ENCODE measurements at regions not wholly inside any gene's neighbourhood (a gene's known extent, or its start where the extent isn't known, plus 50 kb on each side); places are given as distances from the start of the nearest gene placed in this dataset.
A peak's percentile ranks its signal among the peaks of the same experiment; 100 is the strongest.

DNA sequence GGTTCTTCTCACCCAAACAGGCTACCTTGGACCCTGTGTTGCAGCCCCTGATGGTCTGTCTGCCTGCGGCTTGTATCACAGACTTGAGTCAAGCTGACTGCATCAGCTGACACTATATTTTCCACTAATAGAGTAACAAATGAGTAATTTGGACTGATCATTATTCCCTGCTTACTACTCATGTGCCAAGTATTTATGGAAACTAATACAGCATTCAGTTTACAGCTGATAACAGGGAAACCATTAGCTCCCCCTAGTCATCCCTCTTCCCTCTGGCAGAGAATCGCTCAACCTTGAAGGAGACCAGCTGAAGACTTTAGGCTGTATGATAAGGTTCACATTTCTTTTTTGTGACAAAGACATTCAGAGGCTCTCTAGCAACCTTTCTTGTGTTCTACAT is 116.6 kb upstream of the SYT6 start:
- no peak for ATAC-seq
- peaks cover 2% of the 10 kb centered on the region for H3K4me1 Mint-ChIP-seq (ENCODE audit: low read depth)

DNA sequence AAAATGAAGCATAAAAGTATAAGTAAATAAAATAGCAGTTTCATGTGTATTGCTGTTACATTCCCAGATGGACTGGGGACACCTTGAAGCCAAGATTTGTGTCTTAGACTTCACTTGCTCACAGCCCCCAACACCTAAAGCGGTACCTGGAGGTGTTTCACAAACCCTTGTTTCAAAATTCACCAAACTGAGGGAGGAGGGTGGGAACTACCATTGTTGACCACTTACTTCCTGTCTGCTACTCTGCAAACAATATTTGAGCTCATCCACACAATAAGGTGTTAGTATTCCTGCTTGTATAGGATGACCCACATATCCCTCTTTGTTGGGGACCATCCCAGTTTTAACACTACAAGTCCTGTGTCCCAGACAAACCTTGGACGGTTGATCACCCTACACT is 115.9 kb upstream of the SYT6 start:
- Mint-ChIP-seq H3K9me3 (no peaks in the 10 kb centered on the region), H3K4me1 (ENCODE audit: low read depth) (peaks cover 2% of the 10 kb centered on the region), H3K36me3 (ENCODE audit: insufficient read depth) (no peaks in the 10 kb centered on the region), H3K27me3 (ENCODE audit: low read depth) (peaks cover 14% of the 10 kb centered on the region), H3K4me3 (no peak overlapping the region)
- DNase-seq = no peak
- ATAC-seq = no peak

More for the DNA sequence above, 116.6 kb upstream of the SYT6 start:
- Mint-ChIP-seq H3K36me3 (ENCODE audit: insufficient read depth) (no peaks in the 10 kb centered on the region), H3K27me3 (ENCODE audit: low read depth) (peaks cover 14% of the 10 kb centered on the region), H3K9me3 (no peaks in the 10 kb centered on the region), H3K4me3 (no peak overlapping the region)
- no peak for DNase-seq

- no peak for DNase-seq
- Mint-ChIP-seq H3K4me1 (ENCODE audit: low read depth) (no peaks in the 10 kb centered on the region), H3K9me3 (no peaks in the 10 kb centered on the region), H3K36me3 (ENCODE audit: insufficient read depth) (no peaks in the 10 kb centered on the region), H3K4me3 (no peak overlapping the region), H3K27me3 (ENCODE audit: low read depth) (peaks cover 10% of the 10 kb centered on the region)
- ATAC-seq = peak; percentile 37 to 66
Measured at GRCh38 chr1:114263343-114263742, 109.7 kb upstream of the SYT6 start.

DNA sequence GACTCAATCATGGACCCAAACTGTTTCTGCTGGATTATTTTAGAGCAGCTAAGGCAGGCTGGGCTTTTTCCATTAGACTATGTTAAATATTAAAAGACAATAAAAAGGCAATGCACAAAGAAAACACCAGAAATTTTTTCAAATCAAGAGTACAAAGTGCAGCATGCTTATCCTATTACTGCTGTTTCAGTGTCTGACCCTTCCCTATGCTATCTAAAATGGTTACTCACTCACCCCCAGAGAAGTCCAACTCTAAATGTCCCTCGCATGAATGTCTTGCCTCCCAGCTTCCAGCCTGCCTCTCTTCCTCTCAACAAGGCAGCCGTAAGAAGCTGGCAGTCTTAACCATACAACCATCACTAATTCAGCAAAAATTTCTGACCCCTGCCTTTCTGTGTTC is 108.7 kb upstream of the SYT6 start:
- H3K4me3 Mint-ChIP-seq = no peak overlapping the region
- no peak for ATAC-seq

DNA sequence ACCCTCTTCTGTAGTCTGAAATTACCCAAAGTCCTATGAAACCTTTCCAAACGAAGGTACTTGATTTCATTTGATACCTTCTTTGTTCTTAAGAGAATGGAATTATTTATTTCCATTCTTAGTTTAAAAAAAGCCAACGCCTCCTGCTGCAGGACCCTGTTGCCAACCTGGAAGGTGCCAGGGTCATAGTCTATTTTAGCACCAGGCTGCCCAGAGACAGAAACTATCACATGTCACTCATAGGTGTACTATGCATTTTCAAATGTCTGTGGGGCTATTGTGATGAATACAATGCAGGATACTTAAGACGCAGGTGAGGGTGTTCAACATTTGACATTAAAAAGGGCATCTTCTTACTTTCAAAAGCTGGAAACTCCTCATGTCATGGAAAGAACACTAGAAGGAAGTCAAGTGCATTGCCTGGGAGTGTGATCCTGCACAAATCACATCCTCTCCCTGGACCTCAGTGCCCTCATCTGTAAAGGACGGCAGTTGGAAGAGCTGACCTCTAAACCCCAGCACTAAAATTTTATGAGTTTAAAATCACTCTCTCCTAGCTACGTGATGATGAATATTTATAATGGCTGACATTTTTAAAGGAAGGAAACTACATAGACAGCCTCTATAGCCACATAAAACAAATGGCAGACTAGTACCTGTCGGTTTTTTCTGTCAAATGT is 107.3 kb upstream of the SYT6 start:
- Mint-ChIP-seq H3K9me3 (no peaks in the 10 kb centered on the region), H3K36me3 (ENCODE audit: insufficient read depth) (no peaks in the 10 kb centered on the region), H3K4me1 (ENCODE audit: low read depth) (no peaks in the 10 kb centered on the region), H3K4me3 (no peak overlapping the region), H3K27me3 (ENCODE audit: low read depth) (peaks cover 2% of the 10 kb centered on the region)
- ATAC-seq = no peak
- no peak for DNase-seq

More for the DNA sequence above, 108.7 kb upstream of the SYT6 start:
- H3K9me3 Mint-ChIP-seq = no peaks in the 10 kb centered on the region
- H3K27me3 Mint-ChIP-seq (ENCODE audit: low read depth) = peaks cover 10% of the 10 kb centered on the region
- no peak for DNase-seq
- no peaks in the 10 kb centered on the region for H3K36me3 Mint-ChIP-seq (ENCODE audit: insufficient read depth)
- no peaks in the 10 kb centered on the region for H3K4me1 Mint-ChIP-seq (ENCODE audit: low read depth)

- Mint-ChIP-seq H3K4me1 (ENCODE audit: low read depth) (no peaks in the 10 kb centered on the region), H3K36me3 (ENCODE audit: insufficient read depth) (no peaks in the 10 kb centered on the region), H3K27me3 (ENCODE audit: low read depth) (no peaks in the 10 kb centered on the region), H3K9me3 (peaks cover under 1% of the 10 kb centered on the region), H3K4me3 (no peak overlapping the region)
- no peak for ATAC-seq
- no peak for DNase-seq
Measured at GRCh38 chr1:114259511-114260160, 106.0 kb upstream of the SYT6 start.

DNA sequence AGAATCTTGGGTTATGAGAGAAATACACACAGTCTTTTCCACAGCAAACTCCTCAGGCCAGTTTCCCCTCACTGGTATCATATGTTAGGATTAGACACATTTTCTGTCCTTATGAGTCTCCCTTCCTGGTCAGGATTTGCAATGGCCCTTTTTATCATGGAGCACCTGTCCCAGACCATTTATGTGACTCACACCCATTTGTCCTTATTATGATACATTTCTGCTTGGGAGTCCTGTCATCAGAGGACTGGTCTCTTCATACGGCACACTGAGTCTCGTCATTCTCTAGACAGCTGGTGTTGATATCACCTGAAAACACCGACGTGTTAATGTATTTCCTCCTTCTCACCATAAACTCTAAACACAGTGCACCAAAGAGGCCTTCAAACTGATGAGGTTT is 105.0 kb upstream of the SYT6 start:
- no peaks in the 10 kb centered on the region for H3K4me1 Mint-ChIP-seq (ENCODE audit: low read depth)
- H3K36me3 Mint-ChIP-seq (ENCODE audit: insufficient read depth) = no peaks in the 10 kb centered on the region
- peaks cover 6% of the 10 kb centered on the region for H3K9me3 Mint-ChIP-seq
- DNase-seq (no peak), ATAC-seq (no peak)
- no peaks in the 10 kb centered on the region for H3K27me3 Mint-ChIP-seq (ENCODE audit: low read depth)
- no peak overlapping the region for H3K4me3 Mint-ChIP-seq

DNA sequence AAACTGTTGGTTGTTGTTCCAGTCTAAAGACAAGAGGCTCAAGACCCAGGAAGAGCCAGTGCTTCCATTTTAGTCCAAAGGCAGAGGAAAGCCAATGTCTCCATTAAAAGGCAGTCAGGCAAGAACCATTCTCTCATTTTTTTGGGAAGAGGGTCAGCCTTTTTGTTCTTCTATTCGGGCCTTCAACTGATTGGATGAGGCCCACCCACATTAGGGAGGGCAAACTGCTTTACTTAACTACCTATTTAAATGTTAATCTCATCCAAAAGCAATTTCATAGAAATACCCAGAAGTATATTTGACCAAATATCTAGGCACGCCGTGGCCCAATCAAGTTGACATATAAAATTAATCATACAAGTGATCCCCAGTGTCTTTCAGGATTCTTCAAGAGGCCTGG is 104.4 kb upstream of the SYT6 start:
- Mint-ChIP-seq H3K36me3 (ENCODE audit: insufficient read depth) (no peaks in the 10 kb centered on the region), H3K4me1 (ENCODE audit: low read depth) (no peaks in the 10 kb centered on the region), H3K9me3 (peaks cover 6% of the 10 kb centered on the region), H3K27me3 (ENCODE audit: low read depth) (no peaks in the 10 kb centered on the region), H3K4me3 (no peak overlapping the region)
- ATAC-seq = no peak
- no peak for DNase-seq

DNA sequence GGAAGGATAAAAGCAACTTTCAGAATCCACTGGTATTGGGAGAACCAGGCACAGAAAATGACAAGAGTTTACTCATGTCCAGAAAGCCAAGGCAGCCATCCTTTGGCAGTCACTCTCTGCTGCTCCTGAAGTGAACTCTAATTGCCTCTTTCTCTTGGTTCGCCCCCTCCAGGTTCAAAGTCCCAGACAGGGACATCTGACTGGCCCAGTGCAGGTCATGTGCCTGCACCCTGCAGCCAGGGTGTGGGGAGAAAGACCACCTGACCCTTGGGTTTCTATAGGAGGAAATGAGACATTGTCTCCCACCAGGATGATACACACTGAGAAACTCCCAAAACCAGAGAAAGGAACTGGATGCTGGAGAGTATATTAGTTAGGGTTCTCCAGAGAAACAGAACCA is 103.9 kb upstream of the SYT6 start:
- ATAC-seq (no peak), DNase-seq (no peak)
- H3K9me3 Mint-ChIP-seq = peaks cover 6% of the 10 kb centered on the region
- no peak overlapping the region for H3K4me3 Mint-ChIP-seq
- H3K27me3 Mint-ChIP-seq (ENCODE audit: low read depth) = no peaks in the 10 kb centered on the region
- H3K4me1 Mint-ChIP-seq (ENCODE audit: low read depth) = no peaks in the 10 kb centered on the region
- no peaks in the 10 kb centered on the region for H3K36me3 Mint-ChIP-seq (ENCODE audit: insufficient read depth)

- Mint-ChIP-seq H3K9me3 (peaks cover 6% of the 10 kb centered on the region), H3K4me3 (no peak overlapping the region), H3K4me1 (ENCODE audit: low read depth) (no peaks in the 10 kb centered on the region)
Measured at GRCh38 chr1:114253900-114254299, 100.2 kb upstream of the SYT6 start.

GRCh38 chr1:114251573-114251939 is 97.9 kb upstream of the SYT6 start:
- H3K27me3 Mint-ChIP-seq (ENCODE audit: low read depth) = no peaks in the 10 kb centered on the region
- H3K4me1 Mint-ChIP-seq (ENCODE audit: low read depth) = no peaks in the 10 kb centered on the region
- no peak for ATAC-seq
- DNase-seq = no peak
- H3K9me3 Mint-ChIP-seq = peaks cover 6% of the 10 kb centered on the region
- no peak overlapping the region for H3K4me3 Mint-ChIP-seq
- no peaks in the 10 kb centered on the region for H3K36me3 Mint-ChIP-seq (ENCODE audit: insufficient read depth)

More at GRCh38 chr1:114253900-114254299, 100.2 kb upstream of the SYT6 start:
- ATAC-seq = no peak
- Mint-ChIP-seq H3K27me3 (ENCODE audit: low read depth) (no peaks in the 10 kb centered on the region), H3K36me3 (ENCODE audit: insufficient read depth) (no peaks in the 10 kb centered on the region)
- no peak for DNase-seq

DNA sequence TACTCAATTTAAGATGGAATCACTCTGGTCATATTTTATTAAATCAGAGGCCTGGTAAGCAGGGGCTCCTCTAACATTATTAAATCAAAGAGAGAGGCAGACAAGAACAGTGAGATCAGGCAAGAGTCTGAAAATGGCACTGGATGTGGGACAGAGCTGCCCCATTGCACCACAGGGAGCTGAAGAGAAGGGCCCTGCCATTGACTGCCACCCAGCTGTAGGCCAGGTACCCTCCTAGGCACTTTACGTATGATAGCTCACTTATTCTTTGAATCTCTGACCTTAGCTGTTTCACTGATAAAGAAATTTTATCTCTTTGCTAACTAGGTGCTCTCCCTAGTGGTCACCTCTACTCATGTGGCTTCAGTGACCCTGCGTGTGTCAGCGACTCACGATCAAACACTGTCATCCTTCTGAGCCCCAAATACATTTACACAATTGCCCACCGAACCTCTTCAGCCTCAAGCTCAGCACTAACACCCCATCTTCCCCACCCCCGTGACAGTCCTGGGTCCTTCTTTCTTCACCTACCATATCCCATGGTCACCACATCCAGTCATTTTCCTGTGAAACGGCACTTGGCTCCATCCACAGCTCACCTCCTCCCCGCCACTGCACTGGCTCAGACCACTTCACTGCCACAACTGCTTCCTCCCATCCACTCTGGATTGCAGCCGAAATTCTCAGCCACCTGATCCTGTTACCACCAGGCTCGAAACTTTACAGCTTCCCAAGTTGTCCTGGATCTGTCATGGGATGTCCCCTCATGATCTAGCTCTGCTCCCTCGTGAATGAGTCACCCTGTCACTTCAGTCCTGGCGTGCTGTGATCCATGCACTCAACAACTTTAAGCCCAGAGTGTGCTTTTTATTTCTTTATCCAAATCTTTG is 97.3 kb upstream of the SYT6 start:
- Mint-ChIP-seq H3K4me3 (no peak overlapping the region), H3K36me3 (ENCODE audit: insufficient read depth) (no peaks in the 10 kb centered on the region), H3K27me3 (ENCODE audit: low read depth) (no peaks in the 10 kb centered on the region), H3K4me1 (ENCODE audit: low read depth) (no peaks in the 10 kb centered on the region), H3K9me3 (peaks cover 6% of the 10 kb centered on the region)
- DNase-seq = no peak
- no peak for ATAC-seq

DNA sequence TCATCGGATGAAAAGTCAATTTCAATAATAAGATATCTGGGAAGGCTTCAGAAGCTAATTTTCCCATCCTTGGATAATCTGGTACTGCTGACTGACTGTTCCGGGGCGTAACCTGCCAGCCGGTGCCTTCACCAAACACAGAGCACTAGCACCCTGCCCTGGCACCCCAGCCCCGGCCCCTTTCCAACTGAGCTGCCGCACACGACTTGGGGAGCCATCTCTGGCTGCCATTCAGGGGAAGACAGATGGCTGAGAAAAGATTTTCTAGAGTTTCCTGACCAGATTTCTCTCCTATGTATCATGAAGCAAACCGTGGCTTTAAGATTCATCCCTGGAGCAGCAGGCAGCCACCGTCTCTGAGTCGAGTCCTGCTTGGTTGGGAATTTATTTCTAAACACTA is 96.0 kb upstream of the SYT6 start:
- ATAC-seq (no peak), DNase-seq (no peak)
- H3K36me3 Mint-ChIP-seq (ENCODE audit: insufficient read depth) = no peaks in the 10 kb centered on the region
- H3K27me3 Mint-ChIP-seq (ENCODE audit: low read depth) = peaks cover 4% of the 10 kb centered on the region
- no peak overlapping the region for H3K4me3 Mint-ChIP-seq
- peaks cover 7% of the 10 kb centered on the region for H3K9me3 Mint-ChIP-seq
- no peaks in the 10 kb centered on the region for H3K4me1 Mint-ChIP-seq (ENCODE audit: low read depth)

- Mint-ChIP-seq H3K4me1 (ENCODE audit: low read depth) (no peaks in the 10 kb centered on the region), H3K27me3 (ENCODE audit: low read depth) (peaks cover 12% of the 10 kb centered on the region), H3K9me3 (peaks cover 10% of the 10 kb centered on the region), H3K4me3 (no peak overlapping the region), H3K36me3 (ENCODE audit: insufficient read depth) (no peaks in the 10 kb centered on the region)
- DNase-seq (no peak), ATAC-seq (no peak)
Measured at GRCh38 chr1:114248162-114248561, 94.5 kb upstream of the SYT6 start.
